KOPT-K1 (cell line): ENCODE measurements at regions not wholly inside any gene's neighbourhood (a gene's known extent, or its start where the extent isn't known, plus 50 kb on each side); places are given as distances from the start of the nearest gene placed in this dataset.
"Not testable (repeated sequence)": the region's sequence is repeated elsewhere in the genome, so short reads cannot be mapped to it uniquely, and the experiment has no call there.

Source experiments
- H3K27ac ChIP-seq: fragments of 200-600 bp; sonication (generic); 2 replicates; pipeline ENCODE4 v1.5.1; 2016; ENCODE audit warnings: antibody characterized with exemption, mild to moderate bottlenecking, low read depth, low read length; ENCODE audit not compliant: poor library complexity, severe bottlenecking
- H3K36me3 ChIP-seq: fragments of 200-600 bp; sonication (generic); 2 replicates; pipeline ENCODE4 v1.5.1; 2017; ENCODE audit warnings: antibody characterized with exemption, mild to moderate bottlenecking, low read length, moderate library complexity; ENCODE audit not compliant: insufficient read depth
- H3K9me3 ChIP-seq: fragments of 200-600 bp; sonication (generic); 2 replicates; pipeline ENCODE4 v1.5.1; 2017; ENCODE audit warnings: antibody characterized with exemption, low read length, mild to moderate bottlenecking; ENCODE audit not compliant: insufficient read depth, poor library complexity, severe bottlenecking

DNA sequence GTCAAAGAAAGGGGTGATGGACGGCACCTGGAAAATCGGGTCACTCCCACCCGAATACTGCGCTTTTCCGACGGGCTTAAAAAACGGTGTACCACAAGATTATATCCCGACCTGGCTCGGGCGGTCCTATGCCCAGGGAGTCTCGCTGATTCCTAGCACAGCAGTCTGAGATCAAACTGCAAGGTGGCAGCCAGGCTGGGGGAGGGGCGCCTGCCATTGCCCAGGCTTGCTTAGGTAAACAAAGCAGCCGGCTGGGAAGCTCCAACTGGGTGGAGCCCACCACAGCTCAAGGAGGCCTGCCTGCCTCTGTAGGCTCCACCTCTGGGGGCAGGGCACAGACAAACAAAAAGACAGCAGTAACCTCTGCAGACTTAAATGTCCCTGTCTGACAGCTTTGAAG, 413.8 kb upstream of the CTSO start:
- H3K9me3 ChIP-seq, H3K27ac ChIP-seq, H3K36me3 ChIP-seq: not testable (repeated sequence)

GRCh38 chr4:156362581-156362980, 408.9 kb upstream of the CTSO start:
- H3K9me3 ChIP-seq, result no peaks in the 10 kb centered on the region
- no peaks in the 10 kb centered on the region for H3K36me3 ChIP-seq
- H3K27ac ChIP-seq, result no peak overlapping the region

- Histone ChIP-seq H3K27ac (no peak overlapping the region), H3K36me3 (no peaks in the 10 kb centered on the region), H3K9me3 (no peaks in the 10 kb centered on the region)
These were observed 393.9 kb upstream of the CTSO start for GRCh38 chr4:156347412-156348075.

DNA sequence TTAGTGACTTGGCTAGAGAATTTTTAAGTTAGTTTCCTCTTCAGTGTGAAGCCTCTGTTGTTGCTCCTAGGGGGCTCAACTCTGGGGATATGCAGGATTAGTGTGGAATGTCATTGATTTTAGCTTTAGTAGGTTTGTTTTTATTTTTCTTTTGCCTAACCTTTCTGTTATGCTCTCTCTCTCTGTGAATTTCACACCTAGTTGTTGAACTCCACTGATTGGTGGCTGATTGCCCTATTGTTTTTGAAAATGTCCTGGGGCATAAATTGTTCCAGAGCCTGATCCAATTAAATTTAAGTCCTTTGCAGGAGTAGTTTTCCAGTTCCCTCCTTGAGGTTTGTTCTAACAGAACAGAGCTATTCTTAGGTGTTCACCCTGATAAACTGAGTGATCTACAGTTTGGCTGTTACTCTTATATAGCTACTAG, 393.3 kb upstream of the CTSO start:
- Histone ChIP-seq H3K36me3 (no peaks in the 10 kb centered on the region), H3K9me3 (no peaks in the 10 kb centered on the region), H3K27ac (no peak overlapping the region)

DNA sequence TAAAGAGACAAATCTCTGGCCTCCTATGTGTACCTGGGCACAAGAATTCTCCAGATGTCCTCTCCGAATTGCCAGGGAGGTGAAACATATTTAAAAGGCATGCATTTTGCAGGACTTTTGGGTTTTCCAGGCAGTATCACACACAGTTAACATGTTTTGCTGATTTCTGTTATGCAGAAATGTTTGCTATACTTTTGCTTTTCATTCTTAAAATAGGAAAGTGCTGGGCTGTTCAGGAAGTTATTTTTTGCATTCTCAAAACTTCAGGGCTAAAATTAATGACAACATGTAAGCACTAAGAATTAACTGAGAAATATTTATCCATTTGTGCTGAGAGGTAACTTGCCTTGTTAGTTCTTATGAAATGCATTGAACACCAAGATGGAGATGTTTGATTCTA, 390.7 kb upstream of the CTSO start:
- Histone ChIP-seq H3K36me3 (no peaks in the 10 kb centered on the region), H3K27ac (no peak overlapping the region), H3K9me3 (no peaks in the 10 kb centered on the region)

- Histone ChIP-seq H3K36me3 (no peaks in the 10 kb centered on the region), H3K9me3 (no peaks in the 10 kb centered on the region), H3K27ac (no peak overlapping the region)
These were observed 382.8 kb upstream of the CTSO start for GRCh38 chr4:156336511-156336910.

DNA sequence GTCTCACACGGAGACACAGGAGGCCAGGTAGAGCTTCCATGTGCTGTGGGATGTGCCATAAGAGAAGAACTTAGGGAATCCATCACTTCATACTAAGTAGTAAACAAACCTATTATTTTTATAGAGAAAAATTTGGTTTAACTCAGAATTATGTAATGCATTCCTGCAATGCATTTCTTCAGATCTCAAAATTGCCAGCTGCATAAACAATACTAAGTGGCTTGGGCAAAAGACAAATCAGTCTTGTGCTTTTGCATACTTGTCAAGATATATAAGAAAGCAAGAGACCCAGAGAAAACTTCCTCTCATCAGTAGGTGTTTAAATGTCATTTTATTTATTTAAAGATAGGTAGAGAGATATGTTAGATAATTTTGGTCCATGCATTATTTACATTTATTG, 382.1 kb upstream of the CTSO start:
- Histone ChIP-seq H3K27ac (no peak overlapping the region), H3K9me3 (no peaks in the 10 kb centered on the region), H3K36me3 (no peaks in the 10 kb centered on the region)

GRCh38 chr4:156330436-156331031, 376.9 kb upstream of the CTSO start:
- Histone ChIP-seq H3K36me3 (no peaks in the 10 kb centered on the region), H3K9me3 (no peaks in the 10 kb centered on the region), H3K27ac (no peak overlapping the region)

GRCh38 chr4:156329779-156330178, 376.1 kb upstream of the CTSO start:
- no peaks in the 10 kb centered on the region for H3K9me3 ChIP-seq
- H3K27ac ChIP-seq, result no peak overlapping the region
- no peaks in the 10 kb centered on the region for H3K36me3 ChIP-seq

DNA sequence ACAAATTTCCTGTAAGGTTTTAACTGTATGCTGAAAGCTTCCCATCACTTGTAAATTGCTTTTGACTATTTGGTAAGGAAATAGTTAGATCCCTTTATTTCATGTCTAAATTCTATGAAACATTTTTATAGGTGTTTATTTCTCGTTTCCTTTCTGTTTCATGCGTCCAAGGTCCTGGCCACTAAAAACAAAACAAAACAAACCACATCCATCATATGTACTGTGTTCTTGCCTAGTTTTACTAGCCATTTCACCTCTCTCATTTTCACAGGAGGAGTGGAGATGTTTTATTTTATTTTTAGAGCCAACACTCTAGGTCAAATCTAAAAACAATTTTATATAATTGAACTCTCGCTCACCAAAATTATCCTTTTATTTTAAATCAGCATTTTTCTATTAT, 375.2 kb upstream of the CTSO start:
- Histone ChIP-seq H3K9me3 (no peaks in the 10 kb centered on the region), H3K36me3 (no peaks in the 10 kb centered on the region), H3K27ac (no peak overlapping the region)

DNA sequence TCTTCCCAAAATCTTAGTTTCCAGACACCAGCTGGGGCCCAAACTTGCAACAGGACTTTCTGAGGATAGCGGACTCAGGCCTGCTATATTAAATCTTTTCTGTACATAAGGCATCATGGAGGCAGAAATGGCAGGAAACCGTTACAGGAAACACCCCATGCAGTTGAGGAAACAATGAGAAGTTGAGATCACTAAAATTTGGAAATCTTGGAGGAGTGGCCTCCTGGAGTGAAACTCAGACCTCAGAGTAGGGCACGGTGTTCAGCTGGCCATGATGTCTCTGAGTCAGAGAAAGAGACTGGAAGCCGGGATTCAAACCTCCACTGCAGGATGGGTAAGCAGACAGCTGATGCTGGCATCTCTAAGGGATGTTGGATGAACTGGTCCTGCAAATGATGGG, 372.6 kb upstream of the CTSO start:
- Histone ChIP-seq H3K9me3 (no peaks in the 10 kb centered on the region), H3K27ac (no peak overlapping the region), H3K36me3 (no peaks in the 10 kb centered on the region)

DNA sequence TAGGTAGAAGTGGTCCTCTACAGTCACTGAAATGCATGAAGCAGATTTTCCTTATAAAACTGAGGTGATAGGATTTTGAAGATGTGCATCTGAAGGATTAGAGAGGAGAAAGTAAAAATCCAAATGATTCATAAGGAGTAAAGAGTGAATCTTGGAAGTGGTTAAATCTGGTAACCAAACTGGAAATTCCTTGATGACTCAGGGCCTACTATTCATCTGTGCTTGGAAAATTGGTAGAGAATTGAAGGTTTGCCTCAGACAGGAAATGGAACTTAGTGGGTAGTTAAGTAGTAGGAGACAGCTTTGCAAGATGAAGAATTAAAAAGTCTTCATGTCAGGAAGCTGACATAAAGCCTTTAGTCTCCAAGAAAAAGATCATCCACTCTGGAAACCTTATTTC, 368.9 kb upstream of the CTSO start:
- H3K27ac ChIP-seq, result no peak overlapping the region
- no peaks in the 10 kb centered on the region for H3K9me3 ChIP-seq

DNA sequence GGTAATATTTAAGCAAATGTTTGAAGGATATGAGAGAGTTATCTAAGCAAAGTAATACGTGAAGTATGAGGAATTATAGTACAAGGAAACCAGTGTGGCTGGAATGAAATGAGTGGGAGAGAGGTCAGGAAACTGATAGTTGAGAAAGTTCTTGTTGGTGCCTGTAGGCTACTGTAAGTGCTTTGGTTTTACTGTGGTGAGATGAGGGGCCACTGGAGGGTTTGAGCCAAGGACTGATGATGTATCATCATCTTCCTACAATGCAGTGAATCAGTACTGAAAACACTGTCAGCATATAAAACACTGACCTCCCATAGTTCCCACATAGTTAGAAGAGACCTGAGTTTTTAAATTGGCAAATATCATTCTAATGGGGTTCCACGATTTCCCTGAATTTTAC, 367.5 kb upstream of the CTSO start:
- Histone ChIP-seq H3K27ac (no peak overlapping the region), H3K36me3 (no peaks in the 10 kb centered on the region), H3K9me3 (no peaks in the 10 kb centered on the region)

More for the DNA sequence above, 368.9 kb upstream of the CTSO start:
- H3K36me3 ChIP-seq, result no peaks in the 10 kb centered on the region

DNA sequence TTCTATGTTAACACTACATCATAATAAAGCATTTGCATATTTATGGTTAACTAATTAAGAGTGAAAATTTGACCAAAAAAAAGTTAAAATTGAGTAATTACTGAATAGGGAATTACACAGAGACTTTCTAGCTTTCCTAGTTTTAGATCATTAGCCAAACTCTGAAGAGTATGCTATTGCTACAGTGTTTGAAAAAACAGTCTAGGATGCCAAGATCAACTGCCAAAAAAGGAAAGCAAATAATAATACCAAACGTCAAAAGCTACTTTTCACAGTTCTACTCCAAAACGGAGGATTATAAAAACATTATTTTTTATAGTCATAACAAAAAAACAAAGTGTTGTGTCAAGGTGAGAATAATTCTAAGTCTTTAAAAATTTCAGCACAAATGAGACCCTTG, 359.8 kb upstream of the CTSO start:
- no peaks in the 10 kb centered on the region for H3K9me3 ChIP-seq
- no peak overlapping the region for H3K27ac ChIP-seq
- H3K36me3 ChIP-seq, result no peaks in the 10 kb centered on the region

GRCh38 chr4:156312261-156312847, 358.7 kb upstream of the CTSO start:
- Histone ChIP-seq H3K9me3 (no peaks in the 10 kb centered on the region), H3K36me3 (no peaks in the 10 kb centered on the region), H3K27ac (no peak overlapping the region)

DNA sequence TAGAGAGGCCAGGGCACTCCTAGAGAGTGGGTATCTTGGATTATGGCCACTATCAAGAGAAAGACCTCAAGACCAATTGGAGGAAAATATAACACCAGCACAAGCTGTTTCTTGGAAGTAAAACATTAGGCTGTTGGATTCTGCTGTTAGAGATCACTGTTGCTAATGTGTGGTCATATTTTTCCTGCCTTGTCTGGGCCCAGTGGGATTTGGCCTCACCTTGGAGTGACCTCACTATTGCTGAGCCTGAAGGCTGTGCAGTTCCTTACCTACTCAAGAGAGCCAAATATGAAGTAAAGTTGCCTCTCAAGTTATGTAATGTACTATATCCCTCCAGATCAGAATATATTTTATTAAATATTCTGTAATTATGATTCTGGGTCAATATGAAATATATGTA, 355.4 kb upstream of the CTSO start:
- no peak overlapping the region for H3K27ac ChIP-seq
- no peaks in the 10 kb centered on the region for H3K9me3 ChIP-seq
- H3K36me3 ChIP-seq, result no peaks in the 10 kb centered on the region
